Activated effector memory CD4-positive, alpha-beta T cell treated with anti-CD3 and anti-CD28 coated beads, Interleukin-2, amount 50 U/mL, for 16 hours (primary cell): ENCODE measurements at regions not wholly inside any gene's neighbourhood (a gene's known extent, or its start where the extent isn't known, plus 50 kb on each side); places are given as distances from the start of the nearest gene placed in this dataset.
A peak's percentile ranks its signal among the peaks of the same experiment; 100 is the strongest.
"Not testable (repeated sequence)": the region's sequence is repeated elsewhere in the genome, so short reads cannot be mapped to it uniquely, and the experiment has no call there.

Experiments
- DNase-seq: peaks from one replicate; pipeline ENCODE4 v3.0.0-alpha.2; 2020

GRCh38 chr11:88061111-88061510 is 114.1 kb downstream of the RAB38 start:
- no peak for DNase-seq

- no peak for DNase-seq
Measured at GRCh38 chr11:88059326-88059725, 115.9 kb downstream of the RAB38 start.

- DNase-seq = no peak
Measured at GRCh38 chr11:88051396-88051795, 123.8 kb downstream of the RAB38 start.

GRCh38 chr11:88050247-88050646 is 125.0 kb downstream of the RAB38 start:
- no peak for DNase-seq

GRCh38 chr11:88045288-88045687 is 130.0 kb downstream of the RAB38 start:
- DNase-seq = not testable (repeated sequence)

- DNase-seq = not testable (repeated sequence)
Measured at GRCh38 chr11:88044658-88045057, 130.6 kb downstream of the RAB38 start.

GRCh38 chr11:88043149-88043548 is 132.1 kb downstream of the RAB38 start:
- no peak for DNase-seq

- no peak for DNase-seq
Measured at GRCh38 chr11:88042647-88043046, 132.6 kb downstream of the RAB38 start.

GRCh38 chr11:88042238-88042637 is 133.0 kb downstream of the RAB38 start:
- DNase-seq = no peak

- no peak for DNase-seq
Measured at GRCh38 chr11:88041679-88042078, 133.6 kb downstream of the RAB38 start.

GRCh38 chr11:88040148-88040496 is 135.1 kb downstream of the RAB38 start:
- no peak for DNase-seq

- no peak for DNase-seq
Measured at GRCh38 chr11:88039476-88040147, 135.6 kb downstream of the RAB38 start.

GRCh38 chr11:88038063-88038462 is 137.2 kb downstream of the RAB38 start:
- no peak for DNase-seq

GRCh38 chr11:88036701-88037100 is 138.5 kb downstream of the RAB38 start:
- DNase-seq = no peak

- DNase-seq = no peak
Measured at GRCh38 chr11:88035271-88035670, 140.0 kb downstream of the RAB38 start.

- no peak for DNase-seq
Measured at GRCh38 chr11:88017666-88018065, 157.6 kb downstream of the RAB38 start.

GRCh38 chr11:88016392-88017170 is 158.7 kb downstream of the RAB38 start:
- peak; percentile 68 for DNase-seq

GRCh38 chr11:88015170-88015569 is 160.1 kb downstream of the RAB38 start:
- DNase-seq = no peak

- DNase-seq = no peak
Measured at GRCh38 chr11:88013508-88014065, 161.7 kb downstream of the RAB38 start.

- DNase-seq = no peak
Measured at GRCh38 chr11:88012456-88012855, 162.8 kb downstream of the RAB38 start.

GRCh38 chr11:87976009-87976408 is 199.2 kb downstream of the RAB38 start:
- DNase-seq = no peak

- DNase-seq = no peak
Measured at GRCh38 chr11:87974797-87975196, 200.4 kb downstream of the RAB38 start.

GRCh38 chr11:87972133-87972532 is 203.1 kb downstream of the RAB38 start:
- no peak for DNase-seq

- no peak for DNase-seq
Measured at GRCh38 chr11:87971354-87971753, 203.9 kb downstream of the RAB38 start.
